ENCODE measurements at regions not wholly inside any gene's neighbourhood (a gene's known extent, or its start where the extent isn't known, plus 50 kb on each side); places are given as distances from the start of the nearest gene placed in this dataset.

- TF ChIP-seq CTCF (conservative IDR thresholded peaks at IDR 0.05) (0 out of 2 replicates have a peak, but pooled peaks have one; percentile 7), ZFX (IDR thresholded peaks at IDR 0.05) (no peak)
Observed at GRCh38 chr2:138841459-138841858, 61.3 kb upstream of the NXPH2 start.
